ENCODE measurements at regions not wholly inside any gene's neighbourhood (a gene's known extent, or its start where the extent isn't known, plus 50 kb on each side); places are given as distances from the start of the nearest gene placed in this dataset.

- Mint-ChIP-seq H3K4me1 (peaks cover 21 to 29% of the 10 kb centered on the region in 2 experiments), H3K4me3 (no peak overlapping the region), H3K36me3 (ENCODE audit: insufficient read depth in 1 of 3, low read depth in 3 of 3) (no peaks in the 10 kb centered on the region), H3K27me3 (ENCODE audit: low read depth) (peaks cover 3% of the 10 kb centered on the region), H3K27ac (peak overlapping the region in 1 of 3 experiments; percentile 87; a peak in 2 of 7 replicates), H3K9me3 (no peaks in the 10 kb centered on the region)
- H2BK15ac ChIP-seq (ENCODE audit: low read depth, low read length) = no peak overlapping the region
- no peak overlapping the region for H3K18ac ChIP-seq (ENCODE audit: insufficient read length, low read depth, low read length)
- H4K20me1 ChIP-seq (ENCODE audit: control insufficient read depth, insufficient read depth, insufficient read length) = no peaks in the 10 kb centered on the region
- H4K5ac ChIP-seq (ENCODE audit: insufficient read length, low read depth, low read length) = no peak overlapping the region
- H3K9me3 ChIP-seq (ENCODE audit: control insufficient read depth, low read depth, low read length) = no peaks in the 10 kb centered on the region
- peaks cover 7% of the 10 kb centered on the region; the same call in 1 of the 2 replicates for H3K4me1 ChIP-seq (ENCODE audit: insufficient read depth, low read length)
- H3K9ac ChIP-seq (ENCODE audit: extremely low read depth, insufficient read length, low read length) = no peak overlapping the region
- no peak overlapping the region for H3K23ac ChIP-seq (ENCODE audit: insufficient read length, low read depth, low read length)
- H3K27ac ChIP-seq (ENCODE audit: insufficient read length, low read depth, low read length) = no peak overlapping the region
- no peak overlapping the region for H2BK120ac ChIP-seq (ENCODE audit: low read depth, low read length, poor library complexity, severe bottlenecking)
- no peaks in the 10 kb centered on the region for H3K79me2 ChIP-seq (ENCODE audit: insufficient read depth, low read length)
- no peak overlapping the region for H2AK5ac ChIP-seq (ENCODE audit: insufficient read length, low read length)
- no peak overlapping the region for H4K8ac ChIP-seq (replicated peaks; ENCODE audit: insufficient read length, low read depth, low read length)
- no peak overlapping the region for H4K91ac ChIP-seq (ENCODE audit: insufficient read length, low read depth, low read length)
- H3K56ac ChIP-seq (ENCODE audit: insufficient read length, low read depth, low read length) = no peak overlapping the region
- no peak overlapping the region for H3K14ac ChIP-seq (ENCODE audit: insufficient read depth, low read length)
- H3K4me2 ChIP-seq (ENCODE audit: insufficient read depth, insufficient read length, low read length) = no peak overlapping the region
- no peaks in the 10 kb centered on the region for H3K27me3 ChIP-seq (ENCODE audit: insufficient read depth, low read length)
- H3K23me2 ChIP-seq (ENCODE audit: insufficient read length, low read depth, low read length, poor library complexity, severe bottlenecking) = no peaks in the 10 kb centered on the region
- no peak overlapping the region for H3T11ph ChIP-seq (ENCODE audit: low read length)
- H3K79me1 ChIP-seq (ENCODE audit: insufficient read depth, low read depth, low read length, poor library complexity, severe bottlenecking) = no peaks in the 10 kb centered on the region
- no peak overlapping the region for H2AFZ ChIP-seq (ENCODE audit: low read length)
- H2BK5ac ChIP-seq (ENCODE audit: insufficient read length, low read length) = no peak overlapping the region
- H3K4ac ChIP-seq (ENCODE audit: low read depth, low read length) = no peak overlapping the region
- H2BK20ac ChIP-seq (ENCODE audit: low read depth, low read length, poor library complexity, severe bottlenecking) = no peak overlapping the region
- no peak overlapping the region for H2BK12ac ChIP-seq (ENCODE audit: insufficient read length, low read depth, low read length)
- peak; percentile 89 for DNase-seq
- TF ChIP-seq CTCF (conservative IDR thresholded peaks at IDR 0.05) = no peak
- WGBS (ENCODE audit: extremely low coverage, insufficient read length, low lambda C conversion rate) = no CpG with 5 or more reads among the region's 4 CpGs
Observed at GRCh38 chr1:34590211-34590623, 164.6 kb upstream of the GJB5 start.

Measured in H9 (cell line).